Breast epithelium (tissue), 4 donors: ENCODE measurements at regions not wholly inside any gene's neighbourhood (a gene's known extent, or its start where the extent isn't known, plus 50 kb on each side); places are given as distances from the start of the nearest gene placed in this dataset.

Experiments used
- DNase-seq, 2 donors: peaks; one replicate each; pipeline ENCODE4 v3.0.0-alpha.2; 2019; ENCODE audit warnings: low spot score in 2 of 2
- H3K27ac ChIP-seq, 2 donors: fragments of 200-600 bp; sonication (generic) in 1 of 2; one replicate each; pipeline ENCODE4 v1.5.1; 2016 to 2019; ENCODE audit warnings: mild to moderate bottlenecking in 1 of 2
- H3K27me3 ChIP-seq, 2 donors: fragments of 200-600 bp; sonication (generic) in 1 of 2; one replicate each; pipeline versions ENCODE4 v1.5.1 to v1.6.0; 2017 to 2019; ENCODE audit warnings: control low read depth in 1 of 2, mild to moderate bottlenecking in 1 of 2
- H3K36me3 ChIP-seq: fragments of 200-600 bp; one replicate; pipeline ENCODE4 v1.5.1; 2019
- H3K4me1 ChIP-seq, 2 donors: fragments of 200-600 bp; sonication (generic); one replicate each; pipeline ENCODE4 v1.5.1; 2016 to 2019; ENCODE audit warnings: control low read depth in 1 of 2
- H3K4me3 ChIP-seq, 3 donors: fragments of 200-600 bp; sonication (generic); 1 replicate in 2 of 3; 2 replicates in 1 of 3; pipeline ENCODE4 v1.5.1; 2016 to 2019; ENCODE audit warnings: mild to moderate bottlenecking in 3 of 3, moderate library complexity in 2 of 3
- H3K9me3 ChIP-seq, 2 donors: fragments of 200-600 bp; sonication (generic) in 1 of 2; one replicate each; pipeline ENCODE4 v1.5.1; 2016 to 2019; ENCODE audit warnings: control low read depth in 1 of 2
- POLR2A ChIP-seq: fragments of 450-650 bp; IDR thresholded peaks from one replicate; pipeline ENCODE4 v1.6.1; 2016; ENCODE audit warnings: antibody characterized with exemption, mild to moderate bottlenecking, moderate library complexity
- POLR2AphosphoS5 ChIP-seq, 3 donors: sonication (generic); formaldehyde crosslinking; IDR thresholded peaks; one replicate each; pipeline ENCODE4 v1.6.1; 2017; ENCODE audit warnings: antibody characterized with exemption in 3 of 3
- intact Hi-C: fragments of 100-400 bp; cut with DNase I; formaldehyde crosslinking; loops from one replicate; pipeline ENCODE4 v1.15.1; 2023; ENCODE audit warnings: low total_unique reads
- TF ChIP-seq, protein P1 (sequence below), 3 donors: fragments of 450-650 bp; IDR thresholded peaks; one replicate each; pipeline ENCODE4 v1.5.1; 2016 to 2017; ENCODE audit warnings: antibody characterized with exemption in 3 of 3, mild to moderate bottlenecking in 3 of 3, moderate library complexity in 3 of 3

DNA sequence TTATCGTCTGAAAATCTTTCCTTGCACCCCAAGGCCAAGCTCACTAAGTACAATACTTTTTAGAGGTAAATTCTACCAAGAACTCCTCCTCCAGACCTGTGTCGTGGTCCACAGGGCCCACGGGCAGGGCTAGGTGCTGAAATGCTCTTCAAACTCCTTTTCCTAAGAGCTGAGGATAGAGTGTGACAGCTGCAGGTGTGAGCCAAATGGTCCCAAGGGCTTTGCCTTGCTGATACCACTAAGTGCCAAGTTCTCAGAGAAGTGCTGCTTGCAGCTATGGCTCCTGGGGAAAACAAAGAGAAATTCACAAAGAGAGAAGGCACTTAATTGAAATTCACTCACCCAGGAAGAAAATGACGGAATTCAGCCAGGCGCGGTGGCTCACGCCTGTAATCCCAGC is 868.9 kb upstream of the AUTS2 start:
- Histone ChIP-seq H3K27ac (no peak overlapping the region), H3K36me3 (no peaks in the 10 kb centered on the region), H3K9me3 (no peaks in the 10 kb centered on the region), H3K27me3 (no peaks in the 10 kb centered on the region), H3K4me3 (no peak overlapping the region), H3K4me1 (no peaks in the 10 kb centered on the region)
- TF ChIP-seq POLR2AphosphoS5 (IDR thresholded peaks at IDR 0.05) (no peak), POLR2A (no peak)
- TF ChIP-seq, protein P1, sequence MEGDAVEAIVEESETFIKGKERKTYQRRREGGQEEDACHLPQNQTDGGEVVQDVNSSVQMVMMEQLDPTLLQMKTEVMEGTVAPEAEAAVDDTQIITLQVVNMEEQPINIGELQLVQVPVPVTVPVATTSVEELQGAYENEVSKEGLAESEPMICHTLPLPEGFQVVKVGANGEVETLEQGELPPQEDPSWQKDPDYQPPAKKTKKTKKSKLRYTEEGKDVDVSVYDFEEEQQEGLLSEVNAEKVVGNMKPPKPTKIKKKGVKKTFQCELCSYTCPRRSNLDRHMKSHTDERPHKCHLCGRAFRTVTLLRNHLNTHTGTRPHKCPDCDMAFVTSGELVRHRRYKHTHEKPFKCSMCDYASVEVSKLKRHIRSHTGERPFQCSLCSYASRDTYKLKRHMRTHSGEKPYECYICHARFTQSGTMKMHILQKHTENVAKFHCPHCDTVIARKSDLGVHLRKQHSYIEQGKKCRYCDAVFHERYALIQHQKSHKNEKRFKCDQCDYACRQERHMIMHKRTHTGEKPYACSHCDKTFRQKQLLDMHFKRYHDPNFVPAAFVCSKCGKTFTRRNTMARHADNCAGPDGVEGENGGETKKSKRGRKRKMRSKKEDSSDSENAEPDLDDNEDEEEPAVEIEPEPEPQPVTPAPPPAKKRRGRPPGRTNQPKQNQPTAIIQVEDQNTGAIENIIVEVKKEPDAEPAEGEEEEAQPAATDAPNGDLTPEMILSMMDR (IDR thresholded peaks at IDR 0.05), result no peak
- DNase-seq, result no peak
- intact Hi-C loops, result no loop called here

DNA sequence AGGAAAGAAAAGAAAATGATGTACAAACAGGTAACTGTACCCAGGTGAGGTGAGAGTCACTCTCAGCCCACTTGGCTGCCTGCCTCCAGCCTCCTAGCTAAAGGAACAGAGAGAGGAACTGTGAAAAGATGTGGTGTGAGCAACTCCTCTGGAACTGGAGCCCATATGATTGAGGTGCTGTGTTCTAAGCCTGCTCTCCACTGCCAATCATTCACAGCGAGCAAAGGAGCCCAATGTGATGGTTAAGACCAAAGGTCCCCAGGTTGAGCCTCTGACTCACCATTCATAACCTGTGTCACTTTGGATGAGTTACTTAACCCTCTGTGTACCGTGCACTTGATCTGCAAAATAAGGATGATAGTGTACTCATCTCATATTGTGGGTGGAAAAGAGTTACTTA is 868.1 kb upstream of the AUTS2 start:
- H3K4me1 ChIP-seq, result no peaks in the 10 kb centered on the region
- DNase-seq, result no peak

DNA sequence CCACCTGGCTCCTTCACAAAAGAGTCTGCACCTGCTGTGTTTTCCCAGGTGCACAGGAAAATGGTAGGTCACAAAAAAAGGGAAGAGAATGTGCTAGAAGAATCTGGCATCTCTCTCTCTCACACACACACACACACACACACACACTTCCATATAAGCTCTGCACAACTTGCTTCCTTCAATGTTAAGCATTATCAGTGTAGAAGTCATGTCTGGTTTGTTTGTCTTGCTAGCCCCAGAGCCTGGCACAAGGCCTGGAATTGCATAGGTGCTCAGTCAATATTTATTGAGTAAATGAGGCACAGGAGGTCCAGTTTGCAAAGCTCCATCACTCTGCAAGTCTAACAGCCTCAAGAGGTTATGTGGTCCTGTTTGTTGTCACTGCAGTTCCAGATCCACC is 867.3 kb upstream of the AUTS2 start:
- Histone ChIP-seq H3K9me3 (no peaks in the 10 kb centered on the region), H3K4me3 (no peak overlapping the region), H3K27ac (no peak overlapping the region), H3K27me3 (no peaks in the 10 kb centered on the region), H3K4me1 (no peaks in the 10 kb centered on the region), H3K36me3 (no peaks in the 10 kb centered on the region)
- no peak for TF ChIP-seq POLR2A
- TF ChIP-seq, protein P1 (IDR thresholded peaks at IDR 0.05), result no peak
- TF ChIP-seq POLR2AphosphoS5 (IDR thresholded peaks at IDR 0.05), result no peak
- peak; percentile 27 to 63 for DNase-seq
- intact Hi-C loops, result no loop called here

More for the DNA sequence above, 868.1 kb upstream of the AUTS2 start:
- no peak for TF ChIP-seq POLR2A
- no peak for TF ChIP-seq POLR2AphosphoS5 (IDR thresholded peaks at IDR 0.05)
- TF ChIP-seq, protein P1 (IDR thresholded peaks at IDR 0.05), result no peak
- Histone ChIP-seq H3K4me3 (no peak overlapping the region), H3K9me3 (no peaks in the 10 kb centered on the region), H3K27ac (no peak overlapping the region), H3K36me3 (no peaks in the 10 kb centered on the region), H3K27me3 (no peaks in the 10 kb centered on the region)
- intact Hi-C loops, result no loop called here

DNA sequence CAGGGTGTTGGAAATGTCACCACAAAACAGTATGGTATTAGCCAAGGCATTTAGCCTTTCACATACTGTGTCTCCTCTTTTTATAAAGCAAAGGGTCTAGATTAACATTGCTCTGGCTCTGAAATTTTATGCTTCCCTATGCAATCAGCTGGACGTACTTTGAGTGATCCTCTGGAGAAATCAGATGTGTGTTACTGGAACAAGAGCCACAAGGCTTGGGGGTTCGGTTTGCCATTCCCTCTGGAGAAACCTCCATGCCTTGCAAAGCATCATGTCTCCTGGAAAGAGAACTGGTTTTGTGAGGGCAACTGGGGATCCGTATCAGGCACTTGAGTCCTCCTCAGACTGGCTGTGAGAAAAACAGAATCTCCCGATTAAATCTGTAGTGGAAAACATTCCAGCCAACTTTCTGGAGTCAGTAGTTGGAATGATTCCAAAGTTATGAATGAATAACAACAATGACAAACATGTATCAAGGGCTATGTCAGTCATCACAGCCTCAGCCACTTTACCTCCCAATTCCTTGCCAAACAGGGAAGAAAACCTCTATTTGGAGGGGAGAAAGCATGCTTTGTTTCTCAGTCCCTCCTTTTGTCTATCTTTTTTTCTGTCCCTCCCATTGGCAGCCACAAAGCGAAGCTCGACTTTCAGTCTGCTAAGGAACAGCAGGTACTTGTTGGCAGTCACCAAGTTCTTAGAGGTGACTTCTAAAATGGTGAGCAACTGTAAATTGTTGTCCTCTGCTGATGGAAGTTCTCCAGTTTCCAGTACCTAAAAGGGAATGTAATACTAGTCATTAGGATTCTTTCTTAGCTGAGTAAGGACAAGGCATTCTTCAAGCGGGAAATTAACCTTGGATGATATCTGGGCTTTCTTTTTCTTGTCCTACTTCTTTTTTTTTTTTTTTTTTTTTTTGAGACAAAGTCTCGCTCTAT is 864.8 kb upstream of the AUTS2 start:
- no peak overlapping the region for H3K4me3 ChIP-seq
- no peaks in the 10 kb centered on the region for H3K9me3 ChIP-seq
- TF ChIP-seq POLR2AphosphoS5 (IDR thresholded peaks at IDR 0.05), result no peak
- no peaks in the 10 kb centered on the region for H3K36me3 ChIP-seq
- H3K27ac ChIP-seq, result no peak overlapping the region
- H3K27me3 ChIP-seq, result no peaks in the 10 kb centered on the region
- intact Hi-C loops, result no loop called here
- no peak for DNase-seq
- H3K4me1 ChIP-seq, result no peaks in the 10 kb centered on the region

DNA sequence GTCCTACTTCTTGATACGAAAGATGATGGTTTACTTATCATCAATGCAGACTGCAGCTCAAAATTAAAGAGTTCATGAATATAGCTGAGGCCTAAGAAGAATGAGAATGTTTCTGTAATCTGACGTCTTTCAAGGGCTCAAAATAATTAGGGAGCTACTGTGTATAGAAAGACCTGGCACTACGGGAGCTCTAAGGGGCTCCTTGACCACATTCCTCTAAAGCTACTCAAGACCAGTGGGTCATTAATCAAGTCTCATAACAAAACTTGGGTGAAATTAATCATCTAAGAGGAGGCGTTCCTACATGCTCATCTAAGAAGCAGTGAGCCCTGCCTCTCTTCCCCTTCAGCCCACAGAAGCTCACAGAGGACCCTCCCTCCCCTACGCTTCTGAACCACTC is 863.8 kb upstream of the AUTS2 start:
- TF ChIP-seq, protein P1 (IDR thresholded peaks at IDR 0.05), result no peak
- no peak for TF ChIP-seq POLR2AphosphoS5 (IDR thresholded peaks at IDR 0.05)
- TF ChIP-seq POLR2A, result no peak
- H3K27me3 ChIP-seq, result no peaks in the 10 kb centered on the region
- no peak overlapping the region for H3K27ac ChIP-seq
- no peak for DNase-seq
- H3K36me3 ChIP-seq, result no peaks in the 10 kb centered on the region
- H3K9me3 ChIP-seq, result no peaks in the 10 kb centered on the region
- intact Hi-C loops, result no loop called here
- no peaks in the 10 kb centered on the region for H3K4me1 ChIP-seq
- H3K4me3 ChIP-seq, result no peak overlapping the region
